ENCODE measurements at regions not wholly inside any gene's neighbourhood (a gene's known extent, or its start where the extent isn't known, plus 50 kb on each side); places are given as distances from the start of the nearest gene placed in this dataset.

- Histone ChIP-seq H3K9me3 (no peaks in the 10 kb centered on the region), H3K27ac (no peak overlapping the region), H3K36me3 (no peaks in the 10 kb centered on the region), H3K4me1 (no peaks in the 10 kb centered on the region), H3K4me3 (no peak overlapping the region), H3K27me3 (no peaks in the 10 kb centered on the region)
- no peak for TF ChIP-seq CTCF (IDR thresholded peaks at IDR 0.05)
- DNase-seq (no peak), ATAC-seq (no peak)
- intact Hi-C loops (cut with DNase I) = no loop called here
These were observed 97.8 kb upstream of the ROBO2 start for GRCh38 chr3:76942101-76942500.

GRCh38 chr3:76943058-76943457 lies 96.8 kb upstream of the ROBO2 start:
- intact Hi-C loops (cut with DNase I) = no loop called here
- no peak for ATAC-seq

GRCh38 chr3:76943671-76944070 lies 96.2 kb upstream of the ROBO2 start:
- intact Hi-C loops (cut with DNase I) = no loop called here
- no peak for DNase-seq
- no peak for ATAC-seq
- TF ChIP-seq CTCF (IDR thresholded peaks at IDR 0.05) = no peak
- H3K27me3 ChIP-seq = no peaks in the 10 kb centered on the region
- H3K4me1 ChIP-seq = no peaks in the 10 kb centered on the region
- no peaks in the 10 kb centered on the region for H3K36me3 ChIP-seq
- H3K27ac ChIP-seq = no peak overlapping the region
- H3K4me3 ChIP-seq = no peak overlapping the region
- no peaks in the 10 kb centered on the region for H3K9me3 ChIP-seq

More at GRCh38 chr3:76943058-76943457, 96.8 kb upstream of the ROBO2 start:
- Histone ChIP-seq H3K27ac (no peak overlapping the region), H3K27me3 (no peaks in the 10 kb centered on the region), H3K4me1 (no peaks in the 10 kb centered on the region), H3K4me3 (no peak overlapping the region), H3K36me3 (no peaks in the 10 kb centered on the region), H3K9me3 (no peaks in the 10 kb centered on the region)
- TF ChIP-seq CTCF (IDR thresholded peaks at IDR 0.05) = no peak
- no peak for DNase-seq

GRCh38 chr3:76949033-76949432 lies 90.9 kb upstream of the ROBO2 start:
- intact Hi-C loops (cut with DNase I) = no loop called here
- no peaks in the 10 kb centered on the region for H3K9me3 ChIP-seq
- no peak for ATAC-seq
- H3K4me1 ChIP-seq = no peaks in the 10 kb centered on the region
- H3K27ac ChIP-seq = no peak overlapping the region
- no peaks in the 10 kb centered on the region for H3K27me3 ChIP-seq
- no peak overlapping the region for H3K4me3 ChIP-seq
- DNase-seq = no peak
- H3K36me3 ChIP-seq = no peaks in the 10 kb centered on the region
- TF ChIP-seq CTCF (IDR thresholded peaks at IDR 0.05) = no peak

- intact Hi-C loops (cut with DNase I) = no loop called here
- no peaks in the 10 kb centered on the region for H3K36me3 ChIP-seq
- H3K27me3 ChIP-seq = no peaks in the 10 kb centered on the region
- H3K4me1 ChIP-seq = no peaks in the 10 kb centered on the region
- ATAC-seq (no peak), DNase-seq (no peak)
- H3K27ac ChIP-seq = no peak overlapping the region
- TF ChIP-seq CTCF (IDR thresholded peaks at IDR 0.05) = no peak
- no peaks in the 10 kb centered on the region for H3K9me3 ChIP-seq
- no peak overlapping the region for H3K4me3 ChIP-seq
These were observed 90.4 kb upstream of the ROBO2 start for GRCh38 chr3:76949462-76949861.

GRCh38 chr3:76950590-76950989 lies 89.3 kb upstream of the ROBO2 start:
- H3K36me3 ChIP-seq = no peaks in the 10 kb centered on the region
- ATAC-seq (no peak), DNase-seq (no peak)
- H3K27ac ChIP-seq = no peak overlapping the region
- H3K4me3 ChIP-seq = no peak overlapping the region
- H3K4me1 ChIP-seq = no peaks in the 10 kb centered on the region
- TF ChIP-seq CTCF (IDR thresholded peaks at IDR 0.05) = no peak
- intact Hi-C loops (cut with DNase I) = no loop called here
- no peaks in the 10 kb centered on the region for H3K27me3 ChIP-seq
- no peaks in the 10 kb centered on the region for H3K9me3 ChIP-seq
